ENCODE measurements at regions not wholly inside any gene's neighbourhood (a gene's known extent, or its start where the extent isn't known, plus 50 kb on each side); places are given as distances from the start of the nearest gene placed in this dataset.

- TF ChIP-seq CTCF (IDR thresholded peaks at IDR 0.05) = no peak
- TF ChIP-seq POLR2A (IDR thresholded peaks at IDR 0.05) = no peak
- H3K27me3 ChIP-seq = no peaks in the 10 kb centered on the region
- no peaks in the 10 kb centered on the region for H3K4me1 ChIP-seq
- intact Hi-C loops (cut with DNase I) = no loop called here
- DNase-seq (no peak), ATAC-seq (no peak)
- no peaks in the 10 kb centered on the region for H3K36me3 ChIP-seq
- H3K27ac ChIP-seq = no peak overlapping the region
- H3K9me3 ChIP-seq = peaks cover 0 to 7% (median 0%) of the 10 kb centered on the region in 12 donors
- H3K4me3 ChIP-seq = no peak overlapping the region
Measured at GRCh38 chr5:20212701-20213100, 224.7 kb upstream of the CDH18 start.

- ATAC-seq (no peak), DNase-seq (no peak)
- H3K4me3 ChIP-seq = no peak overlapping the region
- TF ChIP-seq POLR2A (IDR thresholded peaks at IDR 0.05) (no peak), CTCF (IDR thresholded peaks at IDR 0.05) (no peak)
- no peaks in the 10 kb centered on the region for H3K4me1 ChIP-seq
- no peak overlapping the region for H3K27ac ChIP-seq
- intact Hi-C loops (cut with DNase I) = no loop called here
- WGBS, 4 donors = 68 to 74% (median 73%) methylated on average over 4 of the region's 4 CpGs
- H3K9me3 ChIP-seq = peaks cover 0 to 3% (median 0%) of the 10 kb centered on the region in 12 donors
- no peaks in the 10 kb centered on the region for H3K36me3 ChIP-seq
- no peaks in the 10 kb centered on the region for H3K27me3 ChIP-seq
Measured at GRCh38 chr5:20166456-20166855, 178.5 kb upstream of the CDH18 start.

DNA sequence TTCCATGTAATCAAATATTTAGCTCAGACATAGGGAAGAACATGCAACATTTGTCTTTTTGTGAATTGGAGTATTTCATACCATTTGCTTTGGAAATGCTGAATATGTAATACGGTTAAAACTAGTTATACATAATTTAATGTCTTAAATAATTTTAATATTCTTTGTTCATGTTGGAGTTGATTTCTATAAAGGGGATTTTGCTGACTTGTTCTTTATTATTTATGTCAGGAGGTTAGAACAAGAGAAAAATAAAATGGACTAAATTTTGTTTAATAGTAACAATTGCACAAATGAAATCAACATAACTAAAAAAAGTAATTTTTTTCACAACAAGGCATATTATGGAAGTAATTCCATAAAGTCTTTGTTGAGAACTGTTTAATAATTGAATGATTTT, 170.0 kb upstream of the CDH18 start:
- intact Hi-C loops (cut with DNase I) = no loop called here
- H3K27me3 ChIP-seq = no peaks in the 10 kb centered on the region
- no peaks in the 10 kb centered on the region for H3K36me3 ChIP-seq
- 49 to 95% (median 92%) methylated on average over 1 of the region's 1 CpG for WGBS, 4 donors
- TF ChIP-seq CTCF (IDR thresholded peaks at IDR 0.05) (no peak), POLR2A (IDR thresholded peaks at IDR 0.05) (no peak)
- H3K27ac ChIP-seq = no peak overlapping the region
- peaks cover 0 to 9% (median 0%) of the 10 kb centered on the region in 12 donors for H3K9me3 ChIP-seq
- no peak for ATAC-seq
- DNase-seq = no peak
- no peak overlapping the region for H3K4me3 ChIP-seq
- no peaks in the 10 kb centered on the region for H3K4me1 ChIP-seq

DNA sequence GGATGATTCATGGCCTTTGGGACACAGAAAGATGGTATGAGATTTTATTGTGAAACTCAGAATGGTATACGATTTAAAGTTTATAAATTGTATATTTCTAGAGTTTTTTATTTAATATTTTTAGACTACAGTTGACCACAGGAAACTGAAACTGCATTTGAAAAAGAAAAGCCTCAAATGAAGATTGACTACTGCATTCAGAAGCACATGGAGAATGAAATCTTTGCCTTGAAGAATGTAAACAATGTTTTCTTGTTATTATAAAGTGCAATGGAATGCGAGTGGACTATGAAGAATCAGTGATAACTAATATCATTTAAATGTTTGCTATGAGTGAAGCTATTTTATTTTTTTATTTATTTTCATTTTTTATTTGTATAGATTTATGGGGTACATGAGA, 169.1 kb upstream of the CDH18 start:
- intact Hi-C loops (cut with DNase I) = no loop called here
- DNase-seq (no peak), ATAC-seq (no peak)
- H3K27me3 ChIP-seq = no peaks in the 10 kb centered on the region
- H3K9me3 ChIP-seq = peaks cover 0 to 11% (median 0%) of the 10 kb centered on the region in 12 donors
- no peak overlapping the region for H3K4me3 ChIP-seq
- H3K36me3 ChIP-seq = no peaks in the 10 kb centered on the region
- no peaks in the 10 kb centered on the region for H3K4me1 ChIP-seq
- TF ChIP-seq CTCF (IDR thresholded peaks at IDR 0.05) (no peak), POLR2A (IDR thresholded peaks at IDR 0.05) (no peak)
- no peak overlapping the region for H3K27ac ChIP-seq
- 53 to 84% (median 72%) methylated on average over 2 of the region's 2 CpGs for WGBS, 4 donors
